NCI-H128 (cell line): ENCODE measurements at regions not wholly inside any gene's neighbourhood (a gene's known extent, or its start where the extent isn't known, plus 50 kb on each side); places are given as distances from the start of the nearest gene placed in this dataset.
"Not testable (repeated sequence)": the region's sequence is repeated elsewhere in the genome, so short reads cannot be mapped to it uniquely, and the experiment has no call there.

ENCODE experiments used
- DNase-seq: peaks from one replicate; lab custom pipeline; 2025; ENCODE audit not compliant: unreplicated experiment; lab: John Stamatoyannopoulos, UW

- no peak for DNase-seq
Observed at GRCh38 chr3:74287557-74287956, 326.9 kb downstream of the CNTN3 start.

- DNase-seq = no peak
Observed at GRCh38 chr3:74282202-74282601, 332.3 kb downstream of the CNTN3 start.

GRCh38 chr3:74281705-74282104 lies 332.8 kb downstream of the CNTN3 start:
- no peak for DNase-seq

- DNase-seq = no peak
Observed at GRCh38 chr3:74273555-74274402, 340.7 kb downstream of the CNTN3 start.

GRCh38 chr3:74273091-74273490 lies 341.4 kb downstream of the CNTN3 start:
- no peak for DNase-seq

GRCh38 chr3:74271541-74271940 lies 342.9 kb downstream of the CNTN3 start:
- DNase-seq = no peak

GRCh38 chr3:74269689-74270088 lies 344.8 kb downstream of the CNTN3 start:
- DNase-seq = no peak

GRCh38 chr3:74268753-74269152 lies 345.7 kb downstream of the CNTN3 start:
- DNase-seq = no peak

- no peak for DNase-seq
Observed at GRCh38 chr3:74267588-74268184, 346.8 kb downstream of the CNTN3 start.

GRCh38 chr3:74267131-74267530 lies 347.3 kb downstream of the CNTN3 start:
- no peak for DNase-seq

- no peak for DNase-seq
Observed at GRCh38 chr3:74265069-74265468, 349.4 kb downstream of the CNTN3 start.

- DNase-seq = no peak
Observed at GRCh38 chr3:74263031-74263430, 351.4 kb downstream of the CNTN3 start.

- DNase-seq = no peak
Observed at GRCh38 chr3:74233091-74233490, 381.4 kb downstream of the CNTN3 start.

- no peak for DNase-seq
Observed at GRCh38 chr3:74217467-74217866, 397.0 kb downstream of the CNTN3 start.

GRCh38 chr3:74214286-74214685 lies 400.2 kb downstream of the CNTN3 start:
- DNase-seq = no peak

GRCh38 chr3:74210739-74211138 lies 403.7 kb downstream of the CNTN3 start:
- DNase-seq = no peak

GRCh38 chr3:74200952-74201351 lies 413.5 kb downstream of the CNTN3 start:
- no peak for DNase-seq

GRCh38 chr3:74178664-74179063 lies 435.8 kb downstream of the CNTN3 start:
- DNase-seq = not testable (repeated sequence)

- no peak for DNase-seq
Observed at GRCh38 chr3:74173090-74173489, 441.4 kb downstream of the CNTN3 start.

GRCh38 chr3:74167926-74168325 lies 446.5 kb downstream of the CNTN3 start:
- DNase-seq = no peak

GRCh38 chr3:74165211-74165610 lies 449.2 kb downstream of the CNTN3 start:
- DNase-seq = no peak

GRCh38 chr3:74149466-74149865 lies 465.0 kb downstream of the CNTN3 start:
- DNase-seq = no peak

- DNase-seq = no peak
Observed at GRCh38 chr3:74145277-74145676, 469.2 kb downstream of the CNTN3 start.
